GM23338 (cell line): ENCODE measurements at regions not wholly inside any gene's neighbourhood (a gene's known extent, or its start where the extent isn't known, plus 50 kb on each side); places are given as distances from the start of the nearest gene placed in this dataset.

Experiments used
- CREB1 ChIP-seq: fragments of 250-450 bp; sonication (Bioruptor Pico); IDR thresholded peaks from 2 replicates; pipeline ENCODE4 v1.5.0; 2020; ENCODE audit warnings: low read depth, mild to moderate bottlenecking, moderate library complexity
- ETS1 ChIP-seq: IDR thresholded peaks from 2 replicates; pipeline ENCODE4 v1.6.1; 2016; ENCODE audit warnings: antibody characterized with exemption
- EZH2 ChIP-seq: fragments of 200-600 bp; sonication (generic); IDR thresholded peaks from one replicate; pipeline ENCODE4 v1.8.0; 2017; ENCODE audit warnings: antibody characterized with exemption, mild to moderate bottlenecking, low read depth; ENCODE audit not compliant: unreplicated experiment
- EZH2phosphoT487 ChIP-seq: fragments of 200-600 bp; sonication (generic); IDR thresholded peaks from one replicate; pipeline ENCODE4 v1.8.1; 2018; ENCODE audit warnings: antibody characterized with exemption; ENCODE audit not compliant: unreplicated experiment
- JUNB ChIP-seq: IDR thresholded peaks from one replicate; pipeline ENCODE4 v1.6.1; 2016; ENCODE audit warnings: antibody characterized with exemption; ENCODE audit not compliant: unreplicated experiment
- NANOG ChIP-seq: IDR thresholded peaks from 2 replicates; pipeline ENCODE4 v1.6.1; 2016; ENCODE audit warnings: antibody characterized with exemption, borderline replicate concordance
- POLR2AphosphoS5 ChIP-seq: IDR thresholded peaks from 2 replicates; pipeline ENCODE4 v1.6.1; 2016; ENCODE audit warnings: antibody characterized with exemption, low read depth
- ZNF331 ChIP-seq: fragments of 250-450 bp; sonication (Bioruptor Pico); IDR thresholded peaks from 2 replicates; pipeline ENCODE4 v1.5.0; 2020; ENCODE audit warnings: low read depth, mild to moderate bottlenecking, moderate library complexity
- ZNF462 ChIP-seq: fragments of 250-450 bp; sonication (Bioruptor Pico); IDR thresholded peaks from 2 replicates; pipeline ENCODE4 v1.5.0; 2020; ENCODE audit warnings: mild to moderate bottlenecking, moderate library complexity
- TF ChIP-seq, protein P1 (sequence below), 2 experiments: fragments of 200-600 bp in 1 of 2; sonication (generic) in 1 of 2; conservative IDR thresholded peaks; 2 replicates each; pipeline versions ENCODE4 v1.5.1 to v1.6.1; 2016 to 2017; ENCODE audit warnings: antibody characterized with exemption in 2 of 2, low read depth in 2 of 2, mild to moderate bottlenecking in 2 of 2, moderate library complexity in 1 of 2
- TF ChIP-seq, protein P2 (sequence below): IDR thresholded peaks from one replicate; pipeline ENCODE4 v1.6.1; 2018; ENCODE audit warnings: antibody characterized with exemption; ENCODE audit not compliant: unreplicated experiment

GRCh38 chr15:62462268-62462667 is 297.2 kb upstream of the C2CD4B start:
- TF ChIP-seq, protein P1, sequence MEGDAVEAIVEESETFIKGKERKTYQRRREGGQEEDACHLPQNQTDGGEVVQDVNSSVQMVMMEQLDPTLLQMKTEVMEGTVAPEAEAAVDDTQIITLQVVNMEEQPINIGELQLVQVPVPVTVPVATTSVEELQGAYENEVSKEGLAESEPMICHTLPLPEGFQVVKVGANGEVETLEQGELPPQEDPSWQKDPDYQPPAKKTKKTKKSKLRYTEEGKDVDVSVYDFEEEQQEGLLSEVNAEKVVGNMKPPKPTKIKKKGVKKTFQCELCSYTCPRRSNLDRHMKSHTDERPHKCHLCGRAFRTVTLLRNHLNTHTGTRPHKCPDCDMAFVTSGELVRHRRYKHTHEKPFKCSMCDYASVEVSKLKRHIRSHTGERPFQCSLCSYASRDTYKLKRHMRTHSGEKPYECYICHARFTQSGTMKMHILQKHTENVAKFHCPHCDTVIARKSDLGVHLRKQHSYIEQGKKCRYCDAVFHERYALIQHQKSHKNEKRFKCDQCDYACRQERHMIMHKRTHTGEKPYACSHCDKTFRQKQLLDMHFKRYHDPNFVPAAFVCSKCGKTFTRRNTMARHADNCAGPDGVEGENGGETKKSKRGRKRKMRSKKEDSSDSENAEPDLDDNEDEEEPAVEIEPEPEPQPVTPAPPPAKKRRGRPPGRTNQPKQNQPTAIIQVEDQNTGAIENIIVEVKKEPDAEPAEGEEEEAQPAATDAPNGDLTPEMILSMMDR (conservative IDR thresholded peaks at IDR 0.05; ENCODE audit: low read depth in 2 of 2), result no peak
- no peak for TF ChIP-seq EZH2
- no peak for TF ChIP-seq POLR2AphosphoS5
- no peak for TF ChIP-seq EZH2phosphoT487
- TF ChIP-seq ZNF331 (CRISPR knock-in tag), result no peak
- TF ChIP-seq, protein P2, sequence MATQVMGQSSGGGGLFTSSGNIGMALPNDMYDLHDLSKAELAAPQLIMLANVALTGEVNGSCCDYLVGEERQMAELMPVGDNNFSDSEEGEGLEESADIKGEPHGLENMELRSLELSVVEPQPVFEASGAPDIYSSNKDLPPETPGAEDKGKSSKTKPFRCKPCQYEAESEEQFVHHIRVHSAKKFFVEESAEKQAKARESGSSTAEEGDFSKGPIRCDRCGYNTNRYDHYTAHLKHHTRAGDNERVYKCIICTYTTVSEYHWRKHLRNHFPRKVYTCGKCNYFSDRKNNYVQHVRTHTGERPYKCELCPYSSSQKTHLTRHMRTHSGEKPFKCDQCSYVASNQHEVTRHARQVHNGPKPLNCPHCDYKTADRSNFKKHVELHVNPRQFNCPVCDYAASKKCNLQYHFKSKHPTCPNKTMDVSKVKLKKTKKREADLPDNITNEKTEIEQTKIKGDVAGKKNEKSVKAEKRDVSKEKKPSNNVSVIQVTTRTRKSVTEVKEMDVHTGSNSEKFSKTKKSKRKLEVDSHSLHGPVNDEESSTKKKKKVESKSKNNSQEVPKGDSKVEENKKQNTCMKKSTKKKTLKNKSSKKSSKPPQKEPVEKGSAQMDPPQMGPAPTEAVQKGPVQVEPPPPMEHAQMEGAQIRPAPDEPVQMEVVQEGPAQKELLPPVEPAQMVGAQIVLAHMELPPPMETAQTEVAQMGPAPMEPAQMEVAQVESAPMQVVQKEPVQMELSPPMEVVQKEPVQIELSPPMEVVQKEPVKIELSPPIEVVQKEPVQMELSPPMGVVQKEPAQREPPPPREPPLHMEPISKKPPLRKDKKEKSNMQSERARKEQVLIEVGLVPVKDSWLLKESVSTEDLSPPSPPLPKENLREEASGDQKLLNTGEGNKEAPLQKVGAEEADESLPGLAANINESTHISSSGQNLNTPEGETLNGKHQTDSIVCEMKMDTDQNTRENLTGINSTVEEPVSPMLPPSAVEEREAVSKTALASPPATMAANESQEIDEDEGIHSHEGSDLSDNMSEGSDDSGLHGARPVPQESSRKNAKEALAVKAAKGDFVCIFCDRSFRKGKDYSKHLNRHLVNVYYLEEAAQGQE, result no peak
- TF ChIP-seq NANOG, result no peak
- no peak for TF ChIP-seq JUNB
- TF ChIP-seq CREB1 (CRISPR knock-in tag), result no peak
- no peak for TF ChIP-seq ZNF462 (CRISPR knock-in tag)
- no peak for TF ChIP-seq ETS1
